HEK293 (cell line): ENCODE measurements at regions not wholly inside any gene's neighbourhood (a gene's known extent, or its start where the extent isn't known, plus 50 kb on each side); places are given as distances from the start of the nearest gene placed in this dataset.

Experiments used
- CTCF ChIA-PET: fragments of 350-600 bp; formaldehyde crosslinking; extraction: SDS; loops from one replicate; lab custom pipeline; 2021; ENCODE audit warnings: antibody characterized with exemption; lab: Yijun Ruan, JAX
- POLR2A ChIA-PET: fragments of 300-600 bp; formaldehyde crosslinking; extraction: SDS; loops from one replicate; lab custom pipeline; 2020; ENCODE audit warnings: antibody characterized with exemption, inconsistent platforms; lab: Yijun Ruan, JAX
- H3K27ac ChIP-seq: fragments of 200-500 bp; sonication (Bioruptor generic); 2 replicates; pipeline ENCODE4 v1.5.1; 2014; ENCODE audit warnings: low read depth, low read length, control low read depth, inconsistent platforms; ENCODE audit errors: extremely low read depth
- H3K36me3 ChIP-seq, 2 experiments: fragments of 200-500 bp in 1 of 2; sonication (Bioruptor generic) in 1 of 2; 1 replicate in 1 of 2; 2 replicates in 1 of 2; pipeline ENCODE4 v1.5.1; 2014 to 2017; ENCODE audit warnings: inconsistent platforms in 2 of 2, low read length in 2 of 2; ENCODE audit not compliant: control insufficient read depth in 2 of 2, insufficient read depth in 1 of 2
- H3K4me1 ChIP-seq: fragments of 200-500 bp; sonication (Bioruptor generic); 2 replicates; pipeline ENCODE4 v1.5.1; 2014; ENCODE audit warnings: mild to moderate bottlenecking, low read length, inconsistent platforms; ENCODE audit not compliant: control insufficient read depth, insufficient read depth
- H3K4me3 ChIP-seq: 2 replicates; pipeline ENCODE4 v1.5.1; 2011; ENCODE audit warnings: low read depth, mild to moderate bottlenecking, control low read depth, low read length, moderate library complexity
- H3K9me3 ChIP-seq: fragments of 200-500 bp; sonication (Bioruptor generic); 2 replicates; pipeline ENCODE4 v1.5.1; 2014; ENCODE audit warnings: low read depth, low read length, inconsistent platforms; ENCODE audit not compliant: control insufficient read depth, insufficient read depth
- EGR2 ChIP-seq: fragments of 450-650 bp; formaldehyde crosslinking; IDR thresholded peaks from 2 replicates; pipeline ENCODE4 v1.5.1; 2016; ENCODE audit warnings: low read depth, missing biosample characterization, missing genetic modification characterization
- GLI2 ChIP-seq: fragments of 450-650 bp; formaldehyde crosslinking; IDR thresholded peaks from 2 replicates; pipeline ENCODE4; 2017; ENCODE audit warnings: missing biosample characterization, missing genetic modification characterization, low read depth, borderline replicate concordance
- HOXA7 ChIP-seq: sonication (generic); formaldehyde crosslinking; IDR thresholded peaks from 2 replicates; pipeline ENCODE4 v1.8.1; 2022; ENCODE audit warnings: missing genetic modification reagents, borderline replicate concordance
- OVOL3 ChIP-seq: fragments of 450-650 bp; formaldehyde crosslinking; IDR thresholded peaks from 2 replicates; pipeline ENCODE4 v1.5.1; 2016; ENCODE audit warnings: missing biosample characterization, missing genetic modification characterization
- PRDM1 ChIP-seq: fragments of 450-650 bp; formaldehyde crosslinking; IDR thresholded peaks from 2 replicates; pipeline ENCODE4; 2016; ENCODE audit warnings: missing biosample characterization, missing genetic modification characterization
- ZFHX2 ChIP-seq: fragments of 450-650 bp; formaldehyde crosslinking; conservative IDR thresholded peaks from 2 replicates; pipeline ENCODE4 v1.5.1; 2016; ENCODE audit warnings: missing biosample characterization, missing genetic modification characterization
- ZFP69B ChIP-seq: fragments of 450-650 bp; formaldehyde crosslinking; IDR thresholded peaks from 2 replicates; pipeline ENCODE4 v1.5.1; 2016; ENCODE audit warnings: missing biosample characterization, missing genetic modification characterization
- ZNF132 ChIP-seq: fragments of 450-650 bp; formaldehyde crosslinking; IDR thresholded peaks from 2 replicates; pipeline ENCODE4 v1.5.1; 2017; ENCODE audit warnings: missing biosample characterization, missing genetic modification characterization, borderline replicate concordance
- ZNF221 ChIP-seq: fragments of 450-650 bp; formaldehyde crosslinking; IDR thresholded peaks from 2 replicates; pipeline ENCODE4 v1.5.1; 2017; ENCODE audit warnings: missing biosample characterization, missing genetic modification characterization, borderline replicate concordance
- ZNF24 ChIP-seq: fragments of 450-650 bp; formaldehyde crosslinking; IDR thresholded peaks from 2 replicates; pipeline ENCODE4 v1.5.1; 2016; ENCODE audit warnings: missing biosample characterization, missing genetic modification characterization
- ZNF266 ChIP-seq: fragments of 450-650 bp; formaldehyde crosslinking; IDR thresholded peaks from 2 replicates; pipeline ENCODE4 v1.5.1; 2016; ENCODE audit warnings: missing biosample characterization, missing genetic modification characterization, low read depth
- ZNF274 ChIP-seq, 2 experiments: fragments of 200-500 bp in 1 of 2; fragments of 450-650 bp in 1 of 2; sonication (Bioruptor generic) in 1 of 2; formaldehyde crosslinking in 1 of 2; IDR thresholded peaks; 2 replicates each; pipeline versions ENCODE4 v1.5.1 to v1.6.1; 2014 to 2016; ENCODE audit warnings: borderline replicate concordance in 1 of 2, inconsistent platforms in 1 of 2, low read length in 1 of 2, missing biosample characterization in 1 of 2, missing genetic modification characterization in 1 of 2
- ZNF354C ChIP-seq: fragments of 450-650 bp; formaldehyde crosslinking; IDR thresholded peaks from 2 replicates; pipeline ENCODE4 v1.5.1; 2016; ENCODE audit warnings: missing biosample characterization, missing genetic modification characterization, low read depth, borderline replicate concordance
- ZNF423 ChIP-seq: fragments of 450-650 bp; formaldehyde crosslinking; IDR thresholded peaks from 2 replicates; pipeline ENCODE4 v1.5.1; 2016; ENCODE audit warnings: missing biosample characterization, missing genetic modification characterization
- ZNF544 ChIP-seq: fragments of 450-650 bp; formaldehyde crosslinking; IDR thresholded peaks from 2 replicates; pipeline ENCODE4 v1.5.0; 2017; ENCODE audit warnings: missing biosample characterization, missing genetic modification characterization
- ZNF548 ChIP-seq: fragments of 450-650 bp; formaldehyde crosslinking; IDR thresholded peaks from 2 replicates; pipeline ENCODE4 v1.5.1; 2016; ENCODE audit warnings: missing biosample characterization, missing genetic modification characterization
- ZNF561 ChIP-seq: fragments of 450-650 bp; IDR thresholded peaks from 2 replicates; pipeline ENCODE4 v1.5.1; 2018; ENCODE audit warnings: missing biosample characterization, missing genetic modification characterization, borderline replicate concordance
- ZNF623 ChIP-seq: fragments of 450-650 bp; formaldehyde crosslinking; IDR thresholded peaks from 2 replicates; pipeline ENCODE4 v1.5.1; 2016; ENCODE audit warnings: missing biosample characterization, missing genetic modification characterization
- ZNF639 ChIP-seq: fragments of 450-650 bp; formaldehyde crosslinking; IDR thresholded peaks from 2 replicates; pipeline ENCODE4 v1.5.1; 2016; ENCODE audit warnings: missing biosample characterization, missing genetic modification characterization
- ZNF747 ChIP-seq: fragments of 450-650 bp; formaldehyde crosslinking; IDR thresholded peaks from 2 replicates; pipeline ENCODE4 v1.5.1; 2016; ENCODE audit warnings: missing biosample characterization, missing genetic modification characterization
- ZNF785 ChIP-seq: fragments of 450-650 bp; formaldehyde crosslinking; IDR thresholded peaks from 2 replicates; pipeline ENCODE4 v1.5.1; 2016; ENCODE audit warnings: missing biosample characterization, missing genetic modification characterization
- TF ChIP-seq, protein P1 (sequence below): fragments of 450-650 bp; formaldehyde crosslinking; IDR thresholded peaks from 2 replicates; pipeline ENCODE4 v1.5.1; 2016; ENCODE audit warnings: missing biosample characterization, missing genetic modification characterization
- TF ChIP-seq, protein P2 (sequence below): fragments of 450-650 bp; formaldehyde crosslinking; IDR thresholded peaks from 2 replicates; pipeline ENCODE4 v1.5.1; 2016; ENCODE audit warnings: missing biosample characterization, missing genetic modification characterization
- TF ChIP-seq, protein P3 (sequence below): fragments of 450-650 bp; formaldehyde crosslinking; IDR thresholded peaks from 2 replicates; pipeline ENCODE4 v1.5.1; 2016; ENCODE audit warnings: missing biosample characterization, missing genetic modification characterization, borderline replicate concordance

DNA sequence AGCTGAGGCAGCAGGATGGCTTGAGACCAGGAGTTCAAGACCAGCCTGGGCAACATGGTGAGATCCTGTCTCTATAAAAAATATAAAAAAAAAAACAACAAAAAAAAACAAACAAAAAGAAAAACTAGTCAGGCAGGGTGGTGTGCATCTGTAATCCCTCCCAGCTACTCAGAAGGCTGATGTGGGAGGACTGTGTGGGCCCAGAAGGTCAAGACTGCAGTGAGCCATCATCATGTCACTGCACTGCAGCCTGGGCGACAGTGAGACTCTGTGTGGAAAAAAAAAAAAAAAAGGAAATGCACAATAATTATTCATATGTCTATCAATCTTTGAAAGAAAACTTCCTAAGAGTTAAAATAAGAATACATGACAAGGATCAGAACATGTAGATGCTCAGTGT is 178.3 kb downstream of the SEM1 start:
- ChIA-PET POLR2A (no interaction called here), CTCF (interaction anchor here (0.6 to 1.0 kb wide), 2 partner anchors 8 to 353 kb away, joined by 3 to 5 read pairs; no protein-coding TSS in a partner anchor)
- Histone ChIP-seq H3K4me3 (no peak overlapping the region), H3K27ac (no peak overlapping the region), H3K4me1 (no peaks in the 10 kb centered on the region), H3K9me3 (no peaks in the 10 kb centered on the region), H3K36me3 (no peaks in the 10 kb centered on the region)
- TF ChIP-seq ZFHX2 (tag by site-specific recombination), result 0 out of 2 replicates have a peak, but pooled peaks have one; percentile 26
- TF ChIP-seq, protein P1, sequence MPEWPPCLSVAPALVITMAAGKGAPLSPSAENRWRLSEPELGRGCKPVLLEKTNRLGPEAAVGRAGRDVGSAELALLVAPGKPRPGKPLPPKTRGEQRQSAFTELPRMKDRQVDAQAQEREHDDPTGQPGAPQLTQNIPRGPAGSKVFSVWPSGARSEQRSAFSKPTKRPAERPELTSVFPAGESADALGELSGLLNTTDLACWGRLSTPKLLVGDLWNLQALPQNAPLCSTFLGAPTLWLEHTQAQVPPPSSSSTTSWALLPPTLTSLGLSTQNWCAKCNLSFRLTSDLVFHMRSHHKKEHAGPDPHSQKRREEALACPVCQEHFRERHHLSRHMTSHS (tag by site-specific recombination), result no peak
- no peak for TF ChIP-seq ZNF544 (tag by site-specific recombination)
- no peak for TF ChIP-seq ZNF221 (tag by site-specific recombination)

- ChIA-PET CTCF (interaction anchor here (0.6 to 1.0 kb wide), 2 partner anchors 9 to 352 kb away, joined by 3 to 5 read pairs; no protein-coding TSS in a partner anchor), POLR2A (no interaction called here)
Measured at GRCh38 chr7:96530786-96531185, 178.9 kb downstream of the SEM1 start.

GRCh38 chr7:96527133-96527827 is 182.4 kb downstream of the SEM1 start:
- ChIA-PET CTCF (interaction anchor here (0.7 kb wide), 1 partner anchor 69 kb away, joined by 3 read pairs; no protein-coding TSS in a partner anchor), POLR2A (no interaction called here)
- H3K4me1 ChIP-seq, result no peaks in the 10 kb centered on the region
- no peaks in the 10 kb centered on the region for H3K9me3 ChIP-seq
- no peaks in the 10 kb centered on the region for H3K36me3 ChIP-seq
- no peak overlapping the region for H3K4me3 ChIP-seq
- TF ChIP-seq ZNF785 (tag by site-specific recombination) (no peak), ZNF561 (tag by site-specific recombination) (no peak), PRDM1 (no peak), ZFP69B (tag by site-specific recombination) (no peak), ZNF423 (no peak), GLI2 (tag by site-specific recombination) (no peak), ZNF623 (tag by site-specific recombination) (no peak), ZNF747 (tag by site-specific recombination) (no peak), OVOL3 (tag by site-specific recombination) (no peak), ZNF132 (tag by site-specific recombination) (no peak), HOXA7 (CRISPR knock-in tag) (no peak), ZNF639 (no peak), ZNF266 (tag by site-specific recombination) (no peak), ZNF274 (IDR thresholded peaks at IDR 0.05; ENCODE audit: low read length) (no peak), ZNF274 (tag by site-specific recombination; IDR thresholded peaks at IDR 0.05; ENCODE audit: borderline replicate concordance) (no peak), ZNF24 (tag by site-specific recombination) (no peak)
- TF ChIP-seq, protein P2, sequence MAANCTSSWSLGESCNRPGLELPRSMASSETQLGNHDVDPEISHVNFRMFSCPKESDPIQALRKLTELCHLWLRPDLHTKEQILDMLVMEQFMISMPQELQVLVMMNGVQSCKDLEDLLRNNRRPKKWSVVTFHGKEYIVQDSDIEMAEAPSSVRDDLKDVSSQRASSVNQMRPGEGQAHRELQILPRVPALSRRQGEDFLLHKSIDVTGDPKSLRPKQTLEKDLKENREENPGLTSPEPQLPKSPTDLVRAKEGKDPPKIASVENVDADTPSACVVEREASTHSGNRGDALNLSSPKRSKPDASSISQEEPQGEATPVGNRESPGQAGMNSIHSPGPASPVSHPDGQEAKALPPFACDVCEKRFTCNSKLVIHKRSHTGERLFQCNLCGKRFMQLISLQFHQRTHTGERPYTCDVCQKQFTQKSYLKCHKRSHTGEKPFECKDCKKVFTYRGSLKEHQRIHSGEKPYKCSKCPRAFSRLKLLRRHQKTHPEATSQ (tag by site-specific recombination), result no peak
- TF ChIP-seq, protein P3, sequence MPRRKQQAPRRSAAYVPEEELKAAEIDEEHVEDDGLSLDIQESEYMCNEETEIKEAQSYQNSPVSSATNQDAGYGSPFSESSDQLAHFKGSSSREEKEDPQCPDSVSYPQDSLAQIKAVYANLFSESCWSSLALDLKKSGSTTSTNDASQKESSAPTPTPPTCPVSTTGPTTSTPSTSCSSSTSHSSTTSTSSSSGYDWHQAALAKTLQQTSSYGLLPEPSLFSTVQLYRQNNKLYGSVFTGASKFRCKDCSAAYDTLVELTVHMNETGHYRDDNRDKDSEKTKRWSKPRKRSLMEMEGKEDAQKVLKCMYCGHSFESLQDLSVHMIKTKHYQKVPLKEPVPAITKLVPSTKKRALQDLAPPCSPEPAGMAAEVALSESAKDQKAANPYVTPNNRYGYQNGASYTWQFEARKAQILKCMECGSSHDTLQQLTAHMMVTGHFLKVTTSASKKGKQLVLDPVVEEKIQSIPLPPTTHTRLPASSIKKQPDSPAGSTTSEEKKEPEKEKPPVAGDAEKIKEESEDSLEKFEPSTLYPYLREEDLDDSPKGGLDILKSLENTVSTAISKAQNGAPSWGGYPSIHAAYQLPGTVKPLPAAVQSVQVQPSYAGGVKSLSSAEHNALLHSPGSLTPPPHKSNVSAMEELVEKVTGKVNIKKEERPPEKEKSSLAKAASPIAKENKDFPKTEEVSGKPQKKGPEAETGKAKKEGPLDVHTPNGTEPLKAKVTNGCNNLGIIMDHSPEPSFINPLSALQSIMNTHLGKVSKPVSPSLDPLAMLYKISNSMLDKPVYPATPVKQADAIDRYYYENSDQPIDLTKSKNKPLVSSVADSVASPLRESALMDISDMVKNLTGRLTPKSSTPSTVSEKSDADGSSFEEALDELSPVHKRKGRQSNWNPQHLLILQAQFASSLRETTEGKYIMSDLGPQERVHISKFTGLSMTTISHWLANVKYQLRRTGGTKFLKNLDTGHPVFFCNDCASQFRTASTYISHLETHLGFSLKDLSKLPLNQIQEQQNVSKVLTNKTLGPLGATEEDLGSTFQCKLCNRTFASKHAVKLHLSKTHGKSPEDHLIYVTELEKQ (tag by site-specific recombination), result no peak
- H3K27ac ChIP-seq, result no peak overlapping the region

More at GRCh38 chr7:96530786-96531185, 178.9 kb downstream of the SEM1 start:
- no peaks in the 10 kb centered on the region for H3K4me1 ChIP-seq
- H3K36me3 ChIP-seq, result no peaks in the 10 kb centered on the region
- H3K4me3 ChIP-seq, result no peak overlapping the region
- H3K27ac ChIP-seq, result no peak overlapping the region
- no peaks in the 10 kb centered on the region for H3K9me3 ChIP-seq
- TF ChIP-seq EGR2 (tag by site-specific recombination) (no peak), ZNF354C (tag by site-specific recombination) (no peak), OVOL3 (tag by site-specific recombination) (no peak), ZNF548 (tag by site-specific recombination) (no peak)
